HEK293T (cell line): ENCODE measurements at regions not wholly inside any gene's neighbourhood (a gene's known extent, or its start where the extent isn't known, plus 50 kb on each side); places are given as distances from the start of the nearest gene placed in this dataset.

ENCODE experiments used
- CTCF ChIA-PET: fragments of 350-600 bp; formaldehyde crosslinking; extraction: SDS; loops from one replicate; lab custom pipeline; 2021; ENCODE audit warnings: antibody characterized with exemption, inconsistent platforms; lab: Yijun Ruan, JAX
- POLR2A ChIA-PET: fragments of 350-600 bp; formaldehyde crosslinking; extraction: SDS; loops from one replicate; lab custom pipeline; 2020; ENCODE audit warnings: antibody characterized with exemption, inconsistent platforms; lab: Yijun Ruan, JAX
- DNase-seq: peaks from one replicate; pipeline ENCODE4 v3.0.0; 2012; ENCODE audit warnings: mixed read lengths; ENCODE audit errors: extremely low spot score
- ARNT ChIP-seq: fragments of 450-650 bp; IDR thresholded peaks from 2 replicates; pipeline ENCODE4 v1.6.1; 2017; ENCODE audit warnings: mild to moderate bottlenecking
- BHLHE40 ChIP-seq: fragments of 450-650 bp; IDR thresholded peaks from 2 replicates; pipeline ENCODE4 v1.6.1; 2016; ENCODE audit warnings: mild to moderate bottlenecking, moderate library complexity, borderline replicate concordance
- CTBP1 ChIP-seq: fragments of 450-650 bp; IDR thresholded peaks from 2 replicates; pipeline ENCODE4 v1.6.1; 2016; ENCODE audit warnings: borderline replicate concordance
- ELF4 ChIP-seq: fragments of 450-650 bp; IDR thresholded peaks from 2 replicates; pipeline ENCODE4 v1.6.1; 2017; ENCODE audit warnings: antibody characterized with exemption
- FOXA1 ChIP-seq: fragments of 450-650 bp; IDR thresholded peaks from 2 replicates; pipeline ENCODE4 v1.6.1; 2016; ENCODE audit warnings: mild to moderate bottlenecking
- FOXK2 ChIP-seq: fragments of 450-650 bp; IDR thresholded peaks from 2 replicates; pipeline ENCODE4 v1.6.1; 2016; ENCODE audit warnings: mild to moderate bottlenecking
- FOXM1 ChIP-seq: fragments of 450-650 bp; IDR thresholded peaks from 2 replicates; pipeline ENCODE4 v1.6.1; 2017; ENCODE audit warnings: mild to moderate bottlenecking, borderline replicate concordance
- HDGF ChIP-seq: fragments of 450-650 bp; IDR thresholded peaks from 2 replicates; pipeline ENCODE4 v1.6.1; 2017; ENCODE audit warnings: antibody characterized with exemption, borderline replicate concordance
- L3MBTL2 ChIP-seq: fragments of 450-650 bp; conservative IDR thresholded peaks from 2 replicates; pipeline ENCODE4 v1.6.1; 2016; ENCODE audit warnings: mild to moderate bottlenecking
- LEF1 ChIP-seq: fragments of 450-650 bp; IDR thresholded peaks from 2 replicates; pipeline ENCODE4 v1.6.1; 2017; ENCODE audit warnings: mild to moderate bottlenecking, borderline replicate concordance
- NFRKB ChIP-seq: fragments of 450-650 bp; IDR thresholded peaks from 2 replicates; pipeline ENCODE4 v1.6.1; 2016; ENCODE audit warnings: mild to moderate bottlenecking, moderate library complexity
- PKNOX1 ChIP-seq: fragments of 450-650 bp; IDR thresholded peaks from 2 replicates; pipeline ENCODE4 v1.6.1; 2016
- SP1 ChIP-seq: fragments of 450-650 bp; IDR thresholded peaks from 2 replicates; pipeline ENCODE4 v1.6.1; 2017
- SUZ12 ChIP-seq: fragments of 450-650 bp; IDR thresholded peaks from 2 replicates; pipeline ENCODE4 v1.6.1; 2016; ENCODE audit warnings: mild to moderate bottlenecking
- TARDBP ChIP-seq: fragments of 450-650 bp; IDR thresholded peaks from 2 replicates; pipeline ENCODE4 v1.6.1; 2016
- ZNF384 ChIP-seq: fragments of 450-650 bp; IDR thresholded peaks from 2 replicates; pipeline ENCODE4 v1.6.1; 2016

GRCh38 chr1:170354690-170355089, 177.3 kb upstream of the GORAB start:
- no peak for TF ChIP-seq TARDBP
- TF ChIP-seq ZNF384: no peak
- no peak for TF ChIP-seq LEF1
- TF ChIP-seq CTBP1: no peak
- TF ChIP-seq HDGF: no peak
- TF ChIP-seq ARNT: no peak
- TF ChIP-seq FOXK2: no peak
- TF ChIP-seq SUZ12: no peak
- no peak for TF ChIP-seq SP1
- TF ChIP-seq FOXM1: no peak
- TF ChIP-seq BHLHE40: no peak
- TF ChIP-seq PKNOX1: no peak
- no peak for TF ChIP-seq FOXA1
- no peak for TF ChIP-seq ELF4
- TF ChIP-seq NFRKB: no peak
- TF ChIP-seq L3MBTL2: no peak
- DNase-seq: no peak
- ChIA-PET POLR2A (no interaction called here), CTCF (no interaction called here)

- ChIA-PET POLR2A (no interaction called here), CTCF (no interaction called here)
- no peak for DNase-seq
- no peak for TF ChIP-seq L3MBTL2
- no peak for TF ChIP-seq FOXA1
- no peak for TF ChIP-seq LEF1
- no peak for TF ChIP-seq HDGF
- no peak for TF ChIP-seq FOXM1
- no peak for TF ChIP-seq BHLHE40
- TF ChIP-seq ARNT: no peak
- TF ChIP-seq SUZ12: no peak
- no peak for TF ChIP-seq NFRKB
- TF ChIP-seq TARDBP: no peak
- TF ChIP-seq SP1: no peak
- TF ChIP-seq FOXK2: no peak
- no peak for TF ChIP-seq CTBP1
- TF ChIP-seq ZNF384: no peak
- TF ChIP-seq PKNOX1: no peak
- TF ChIP-seq ELF4: no peak
Observed at GRCh38 chr1:170355267-170355801, 176.6 kb upstream of the GORAB start.

- POLR2A ChIA-PET: no interaction called here
- CTCF ChIA-PET: no interaction called here
- no peak for DNase-seq
- TF ChIP-seq PKNOX1 (no peak), CTBP1 (no peak), SP1 (no peak), NFRKB (no peak), L3MBTL2 (no peak), FOXK2 (no peak), FOXM1 (no peak)
Observed at GRCh38 chr1:170356585-170356984, 175.4 kb upstream of the GORAB start.

GRCh38 chr1:170357750-170358149, 174.2 kb upstream of the GORAB start:
- ChIA-PET CTCF (no interaction called here), POLR2A (no interaction called here)
- DNase-seq: no peak
- TF ChIP-seq SP1 (no peak), ARNT (no peak), FOXM1 (no peak), TARDBP (no peak), HDGF (no peak), L3MBTL2 (no peak), FOXA1 (no peak), BHLHE40 (no peak), ZNF384 (no peak)

GRCh38 chr1:170360601-170361000, 171.4 kb upstream of the GORAB start:
- CTCF ChIA-PET: no interaction called here
- TF ChIP-seq SUZ12 (no peak), CTBP1 (no peak), PKNOX1 (no peak), FOXM1 (no peak), NFRKB (no peak), FOXA1 (no peak), FOXK2 (no peak), TARDBP (no peak), HDGF (no peak), LEF1 (no peak), BHLHE40 (no peak), ARNT (no peak), SP1 (no peak), ZNF384 (no peak), ELF4 (no peak), L3MBTL2 (no peak)

GRCh38 chr1:170365331-170365730, 166.6 kb upstream of the GORAB start:
- ChIA-PET POLR2A (no interaction called here), CTCF (no interaction called here)
- TF ChIP-seq NFRKB (no peak), L3MBTL2 (no peak), FOXK2 (no peak), FOXM1 (no peak)
- no peak for DNase-seq

More at GRCh38 chr1:170360601-170361000, 171.4 kb upstream of the GORAB start:
- DNase-seq: no peak
- POLR2A ChIA-PET: no interaction called here
